SU-DHL-6 (cell line): ENCODE measurements at regions not wholly inside any gene's neighbourhood (a gene's known extent, or its start where the extent isn't known, plus 50 kb on each side); places are given as distances from the start of the nearest gene placed in this dataset.

Experiments used
- CTCF ChIP-seq: fragments of 200-600 bp; sonication (generic); IDR thresholded peaks from one replicate; pipeline ENCODE4 v1.5.1; 2017; ENCODE audit warnings: antibody characterized with exemption, mild to moderate bottlenecking, low read length, moderate library complexity; ENCODE audit not compliant: insufficient read depth, poor library complexity, severe bottlenecking
- EZH2phosphoT487 ChIP-seq: fragments of 200-600 bp; sonication (generic), shearing (Covaris generic); conservative IDR thresholded peaks from 2 replicates; pipeline ENCODE4 v1.6.1; 2018; ENCODE audit warnings: mild to moderate bottlenecking, antibody characterized with exemption, low read length, moderate library complexity, mixed read lengths

- TF ChIP-seq CTCF (no peak), EZH2phosphoT487 (no peak)
Measured at GRCh38 chr13:80663788-80664187, 322.9 kb upstream of the SPRY2 start.
